Astrocyte of the cerebellum (primary cell): ENCODE measurements at regions not wholly inside any gene's neighbourhood (a gene's known extent, or its start where the extent isn't known, plus 50 kb on each side); places are given as distances from the start of the nearest gene placed in this dataset.

Experiments used
- DNase-seq: peaks from one replicate; pipeline ENCODE4 v3.0.0-alpha.2; 2011; ENCODE audit warnings: low read depth
- H3K4me3 ChIP-seq: 2 replicates; pipeline ENCODE4 v1.5.1; 2011; ENCODE audit warnings: mild to moderate bottlenecking, low read depth, low read length, moderate library complexity
- in situ Hi-C: cut with HindIII; loops from 2 replicates; pipeline ENCODE4 v1.10.0; 2017; ENCODE audit warnings: low sequenced_read_pairs
- TF ChIP-seq, protein P1 (sequence below): IDR thresholded peaks from 2 replicates; pipeline ENCODE4 v1.5.1; 2012; ENCODE audit warnings: low read length, low read depth, moderate library complexity, mild to moderate bottlenecking; ENCODE audit errors: missing control alignments

DNA sequence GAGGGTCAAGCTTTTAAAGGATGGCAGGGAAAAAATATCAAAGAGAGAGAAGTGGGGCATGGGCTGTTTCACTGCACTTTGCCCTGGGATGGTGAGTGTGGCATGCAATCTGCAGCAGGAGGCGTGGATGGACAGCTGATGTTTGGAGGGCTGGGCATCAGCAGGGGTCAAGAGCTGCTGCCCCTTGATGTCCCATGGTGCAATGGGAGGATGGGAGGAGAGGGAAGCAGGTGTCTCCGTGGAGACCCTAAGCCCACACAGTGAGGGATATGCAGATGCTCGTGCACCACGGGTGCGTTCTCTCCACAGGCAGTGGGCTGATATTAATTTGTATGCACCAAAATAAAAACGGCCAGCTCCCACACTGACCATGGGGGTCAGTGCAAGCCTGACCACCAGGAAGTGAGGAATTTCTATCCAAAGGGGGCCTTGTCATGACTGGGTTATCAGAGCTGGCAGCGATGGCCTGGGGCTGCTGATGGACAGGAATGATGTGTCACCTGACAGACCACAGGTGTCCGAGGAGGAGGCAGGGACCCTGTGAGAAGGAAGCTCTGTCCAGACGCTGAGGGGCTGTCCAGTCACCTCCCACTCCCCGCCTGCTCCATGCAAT lies 183.6 kb downstream of the IRF8 start:
- in situ Hi-C loops: loop anchor here (25.0 kb wide), 1 partner anchor 105 kb away; no protein-coding TSS in a partner anchor
- no peak for DNase-seq
- TF ChIP-seq, protein P1, sequence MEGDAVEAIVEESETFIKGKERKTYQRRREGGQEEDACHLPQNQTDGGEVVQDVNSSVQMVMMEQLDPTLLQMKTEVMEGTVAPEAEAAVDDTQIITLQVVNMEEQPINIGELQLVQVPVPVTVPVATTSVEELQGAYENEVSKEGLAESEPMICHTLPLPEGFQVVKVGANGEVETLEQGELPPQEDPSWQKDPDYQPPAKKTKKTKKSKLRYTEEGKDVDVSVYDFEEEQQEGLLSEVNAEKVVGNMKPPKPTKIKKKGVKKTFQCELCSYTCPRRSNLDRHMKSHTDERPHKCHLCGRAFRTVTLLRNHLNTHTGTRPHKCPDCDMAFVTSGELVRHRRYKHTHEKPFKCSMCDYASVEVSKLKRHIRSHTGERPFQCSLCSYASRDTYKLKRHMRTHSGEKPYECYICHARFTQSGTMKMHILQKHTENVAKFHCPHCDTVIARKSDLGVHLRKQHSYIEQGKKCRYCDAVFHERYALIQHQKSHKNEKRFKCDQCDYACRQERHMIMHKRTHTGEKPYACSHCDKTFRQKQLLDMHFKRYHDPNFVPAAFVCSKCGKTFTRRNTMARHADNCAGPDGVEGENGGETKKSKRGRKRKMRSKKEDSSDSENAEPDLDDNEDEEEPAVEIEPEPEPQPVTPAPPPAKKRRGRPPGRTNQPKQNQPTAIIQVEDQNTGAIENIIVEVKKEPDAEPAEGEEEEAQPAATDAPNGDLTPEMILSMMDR: no peak
- H3K4me3 ChIP-seq: no peak overlapping the region

DNA sequence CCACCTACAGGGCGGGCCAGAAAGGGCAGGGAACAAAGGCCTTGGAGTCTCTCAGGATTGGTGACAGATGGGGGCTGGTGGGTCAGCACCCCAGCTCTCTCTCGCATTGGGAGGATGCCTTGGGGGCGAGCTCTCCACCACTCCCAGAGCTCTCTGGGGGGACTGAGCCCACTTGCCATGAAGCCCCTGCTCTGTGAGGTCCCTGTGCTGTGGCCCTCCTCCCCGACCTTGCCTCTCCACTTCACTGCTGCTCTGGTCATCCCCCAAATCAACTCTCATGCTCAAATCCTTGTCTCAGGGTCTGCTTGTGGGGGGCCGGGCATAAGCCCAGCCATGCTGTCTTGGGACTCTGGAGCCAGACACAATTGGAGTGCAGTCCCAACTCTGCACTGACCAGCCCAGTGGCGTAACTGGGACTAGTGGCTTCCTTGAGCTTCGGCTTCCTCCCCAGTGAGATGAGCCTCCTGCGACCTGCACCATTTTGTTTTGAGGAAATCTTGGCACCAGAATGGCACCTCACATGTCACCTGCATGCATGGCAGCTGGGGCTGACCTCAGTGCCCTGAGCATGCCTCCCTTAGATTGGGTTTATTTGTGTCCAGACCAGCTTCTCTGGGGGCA lies 184.5 kb downstream of the IRF8 start:
- in situ Hi-C loops: loop anchor here (25.0 kb wide), 1 partner anchor 104 kb away; no protein-coding TSS in a partner anchor
- TF ChIP-seq, protein P1: no peak
- DNase-seq: no peak
- H3K4me3 ChIP-seq: no peak overlapping the region

DNA sequence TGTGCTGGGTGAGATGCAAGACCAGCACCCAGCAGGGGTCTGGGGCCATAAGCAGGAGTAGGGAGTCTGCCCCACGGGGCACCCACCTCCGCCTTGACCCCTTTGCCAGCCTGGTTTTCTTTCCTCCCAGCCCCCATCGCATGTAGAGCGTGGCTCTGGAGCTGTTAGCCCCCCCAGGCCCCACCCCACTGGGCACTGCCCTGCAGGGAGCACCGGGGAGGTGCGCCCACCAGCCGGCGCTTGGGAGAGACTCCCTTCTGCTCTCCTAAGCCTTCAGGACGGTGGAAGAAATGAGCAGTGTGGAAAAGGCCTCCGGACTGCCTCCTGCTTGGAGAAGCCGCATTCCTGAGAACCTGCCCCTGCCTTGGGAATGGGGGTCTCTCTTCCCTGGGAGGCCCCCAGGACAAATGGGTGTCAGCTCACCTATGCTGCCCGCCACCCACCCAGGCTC lies 186.2 kb downstream of the IRF8 start:
- in situ Hi-C loops: loop anchor here (25.0 kb wide), 1 partner anchor 102 kb away; no protein-coding TSS in a partner anchor
- no peak for DNase-seq
- TF ChIP-seq, protein P1: no peak
- H3K4me3 ChIP-seq: no peak overlapping the region

DNA sequence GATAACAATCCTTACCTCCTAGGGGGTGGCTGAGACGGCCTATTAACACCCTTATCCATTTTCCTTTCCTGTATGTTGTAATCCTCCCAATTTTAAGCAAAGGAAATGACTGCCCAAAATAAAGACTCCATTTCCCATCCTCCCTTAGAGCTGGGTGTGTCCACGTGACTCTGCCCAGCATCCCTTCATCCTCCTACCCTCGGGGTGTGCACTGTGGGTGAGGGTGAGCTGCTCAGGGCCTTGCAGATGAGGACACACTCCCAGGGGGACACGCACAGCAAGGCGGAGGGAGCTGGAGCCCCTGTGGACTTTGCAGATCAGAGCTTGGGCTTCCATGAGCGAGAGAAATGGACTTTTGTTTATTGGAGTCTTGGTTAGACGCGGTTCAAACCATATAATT lies 186.8 kb downstream of the IRF8 start:
- in situ Hi-C loops: loop anchor here (25.0 kb wide), 1 partner anchor 102 kb away; no protein-coding TSS in a partner anchor

DNA sequence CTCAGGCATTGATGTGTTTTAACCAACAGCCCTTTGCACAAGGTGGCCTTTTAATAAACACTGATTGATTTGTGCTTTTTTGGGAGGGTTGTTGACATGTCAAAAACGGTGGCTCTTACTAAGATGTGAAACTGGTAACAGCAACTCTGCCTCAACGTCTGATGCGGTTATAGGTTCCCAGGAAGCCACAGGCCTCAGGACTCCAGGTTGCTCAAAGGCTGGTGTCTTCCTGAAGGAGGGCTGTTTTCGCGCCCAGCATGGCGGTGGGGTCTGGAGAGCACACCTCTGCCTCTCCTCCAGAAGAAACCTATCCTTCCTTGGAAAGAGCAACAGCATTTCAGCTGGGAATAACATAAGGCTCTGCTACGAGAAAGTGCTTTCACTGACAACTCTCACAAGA lies 187.5 kb downstream of the IRF8 start:
- H3K4me3 ChIP-seq: no peak overlapping the region
- DNase-seq: no peak
- in situ Hi-C loops: loop anchor here (25.0 kb wide), 1 partner anchor 101 kb away; no protein-coding TSS in a partner anchor
- TF ChIP-seq, protein P1: no peak

More for the DNA sequence above, 186.8 kb downstream of the IRF8 start:
- TF ChIP-seq, protein P1: no peak
- no peak overlapping the region for H3K4me3 ChIP-seq
- DNase-seq: no peak

DNA sequence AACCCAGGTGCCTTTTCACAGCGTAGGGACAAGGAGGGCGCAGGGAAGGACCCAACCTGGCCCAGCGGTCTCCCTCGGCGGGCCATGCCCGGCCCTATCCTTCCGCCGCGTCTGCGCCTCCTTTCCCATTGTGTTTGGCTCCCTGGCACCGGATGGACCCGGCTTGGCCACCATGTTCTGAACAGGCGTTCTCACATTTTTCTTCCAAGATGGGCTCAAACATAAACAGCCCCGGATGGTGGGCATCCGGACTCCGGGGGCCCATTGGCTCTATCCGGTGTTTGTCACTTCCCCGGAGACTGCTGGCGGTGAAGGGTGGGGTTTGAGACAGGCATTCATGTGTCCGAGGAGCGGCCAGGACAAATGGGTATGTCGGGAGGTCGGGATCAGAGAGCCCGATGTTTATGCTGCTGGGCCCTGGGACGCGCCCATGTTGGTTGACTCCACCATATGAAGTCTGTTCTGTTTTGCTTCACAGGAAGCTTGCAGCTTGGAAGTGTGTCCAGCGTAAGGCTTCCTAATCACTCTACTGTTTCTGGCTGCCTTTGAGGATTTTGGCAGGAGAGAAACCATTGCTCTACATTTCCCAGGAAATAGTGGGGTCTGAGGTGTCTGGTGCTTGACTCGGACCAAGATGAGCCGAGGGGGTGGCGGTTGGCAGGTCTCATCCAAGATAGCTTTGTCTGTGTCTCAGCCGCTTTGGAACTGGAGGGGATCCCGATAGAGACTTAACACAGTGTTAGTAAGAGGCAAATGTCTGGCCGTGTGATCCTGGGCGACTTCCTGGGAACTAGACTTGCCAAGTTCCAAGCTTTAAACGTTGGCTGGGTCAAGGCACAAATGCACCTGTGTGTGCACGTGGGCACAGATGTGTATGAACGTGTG lies 188.3 kb downstream of the IRF8 start:
- in situ Hi-C loops: loop anchor here (25.0 kb wide), 1 partner anchor 100 kb away; no protein-coding TSS in a partner anchor
- DNase-seq: no peak
- TF ChIP-seq, protein P1: no peak

More for the DNA sequence above, 188.3 kb downstream of the IRF8 start:
- H3K4me3 ChIP-seq: no peak overlapping the region
